ENCODE measurements at regions not wholly inside any gene's neighbourhood (a gene's known extent, or its start where the extent isn't known, plus 50 kb on each side); places are given as distances from the start of the nearest gene placed in this dataset.

- Histone ChIP-seq H3K27me3 (no peaks in the 10 kb centered on the region), H3K27ac (no peak overlapping the region), H3K4me3 (no peak overlapping the region), H3K9me3 (no peaks in the 10 kb centered on the region), H3K4me1 (no peaks in the 10 kb centered on the region), H3K36me3 (ENCODE audit: low read depth, missing control alignments) (no peaks in the 10 kb centered on the region)
- no peak for DNase-seq
- intact Hi-C loops (cut with DNase I; ENCODE audit: low total_unique reads): no loop called here
- TF ChIP-seq POLR2A (IDR thresholded peaks at IDR 0.05) (no peak), CTCF (IDR thresholded peaks at IDR 0.05) (no peak)
- 66 to 78% methylated on average over 2 of the region's 2 CpGs for WGBS, 2 donors
These were observed 231.6 kb upstream of the CSF3R start for GRCh38 chr1:36714301-36714700.

GRCh38 chr1:36711480-36711879 is 228.8 kb upstream of the CSF3R start:
- Histone ChIP-seq H3K4me3 (no peak overlapping the region), H3K27me3 (no peaks in the 10 kb centered on the region), H3K9me3 (no peaks in the 10 kb centered on the region), H3K4me1 (no peaks in the 10 kb centered on the region), H3K36me3 (ENCODE audit: low read depth, missing control alignments) (no peaks in the 10 kb centered on the region), H3K27ac (no peak overlapping the region)
- DNase-seq: no peak
- WGBS, 2 donors: 53 to 69% methylated on average over 2 of the region's 2 CpGs
- no peak for TF ChIP-seq CTCF (IDR thresholded peaks at IDR 0.05)
- TF ChIP-seq POLR2A (IDR thresholded peaks at IDR 0.05): no peak
- intact Hi-C loops (cut with DNase I; ENCODE audit: low total_unique reads): no loop called here

GRCh38 chr1:36710951-36711350 is 228.2 kb upstream of the CSF3R start:
- intact Hi-C loops (cut with DNase I; ENCODE audit: low total_unique reads): no loop called here
- 26 to 36% methylated on average over 5 of the region's 5 CpGs for WGBS, 2 donors
- Histone ChIP-seq H3K9me3 (no peaks in the 10 kb centered on the region), H3K27me3 (no peaks in the 10 kb centered on the region), H3K4me3 (no peak overlapping the region), H3K36me3 (ENCODE audit: low read depth, missing control alignments) (no peaks in the 10 kb centered on the region), H3K4me1 (no peaks in the 10 kb centered on the region), H3K27ac (no peak overlapping the region)
- TF ChIP-seq CTCF (IDR thresholded peaks at IDR 0.05): no peak
- no peak for TF ChIP-seq POLR2A (IDR thresholded peaks at IDR 0.05)
- DNase-seq: no peak

- TF ChIP-seq POLR2A (IDR thresholded peaks at IDR 0.05): no peak
- TF ChIP-seq CTCF (IDR thresholded peaks at IDR 0.05): no peak
- Histone ChIP-seq H3K4me1 (no peaks in the 10 kb centered on the region), H3K36me3 (ENCODE audit: low read depth, missing control alignments) (no peaks in the 10 kb centered on the region), H3K9me3 (no peaks in the 10 kb centered on the region), H3K27ac (no peak overlapping the region), H3K4me3 (no peak overlapping the region), H3K27me3 (no peaks in the 10 kb centered on the region)
- intact Hi-C loops (cut with DNase I; ENCODE audit: low total_unique reads): no loop called here
- DNase-seq: no peak
- 48 to 49% methylated on average over 16 to 17 of the region's 17 CpGs for WGBS, 2 donors
These were observed 227.3 kb upstream of the CSF3R start for GRCh38 chr1:36709869-36710481.

GRCh38 chr1:36708587-36708986 is 225.9 kb upstream of the CSF3R start:
- no peak overlapping the region for H3K4me3 ChIP-seq
- intact Hi-C loops (cut with DNase I; ENCODE audit: low total_unique reads): no loop called here
- H3K4me1 ChIP-seq: no peaks in the 10 kb centered on the region
- no peaks in the 10 kb centered on the region for H3K36me3 ChIP-seq (ENCODE audit: low read depth, missing control alignments)
- no peak overlapping the region for H3K27ac ChIP-seq
- H3K9me3 ChIP-seq: no peaks in the 10 kb centered on the region
- no peak for DNase-seq
- no peaks in the 10 kb centered on the region for H3K27me3 ChIP-seq
- no peak for TF ChIP-seq CTCF (IDR thresholded peaks at IDR 0.05)
- no peak for TF ChIP-seq POLR2A (IDR thresholded peaks at IDR 0.05)
- 85 to 88% methylated on average over 6 to 7 of the region's 7 CpGs for WGBS, 2 donors

Measured in testis (tissue), 2 donors.